Stimulated activated CD8-positive, alpha-beta memory T cell treated with anti-CD3 and anti-CD28 coated beads, Interleukin-7, amount 100 ng/mL, for 4 hours (primary cell): ENCODE measurements at regions not wholly inside any gene's neighbourhood (a gene's known extent, or its start where the extent isn't known, plus 50 kb on each side); places are given as distances from the start of the nearest gene placed in this dataset.

ENCODE experiments used
- DNase-seq, 2 donors: peaks; one replicate each; pipeline ENCODE4 v3.0.0-alpha.2; 2020; ENCODE audit warnings: low read depth in 2 of 2

DNA sequence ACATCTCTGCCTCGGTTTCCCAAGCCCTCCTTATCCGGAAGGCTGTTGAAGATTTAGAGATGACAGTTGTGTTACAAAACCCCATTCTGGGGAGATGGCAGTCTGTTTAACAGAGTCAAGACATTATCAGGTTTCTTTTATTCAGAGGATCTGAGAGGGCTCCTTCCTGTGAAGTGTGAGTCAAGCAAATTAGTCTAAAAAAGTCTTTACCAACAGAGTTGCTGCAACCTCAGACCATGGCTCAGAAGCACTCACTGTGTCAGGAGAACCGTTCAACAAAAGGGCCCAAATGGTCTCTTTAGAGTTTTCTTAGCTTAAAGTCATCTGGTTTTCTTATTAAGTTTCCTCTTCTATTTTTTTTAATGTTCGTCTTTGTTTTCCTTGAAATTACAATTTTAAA is 717.8 kb downstream of the EPM2A start:
- DNase-seq: no peak

DNA sequence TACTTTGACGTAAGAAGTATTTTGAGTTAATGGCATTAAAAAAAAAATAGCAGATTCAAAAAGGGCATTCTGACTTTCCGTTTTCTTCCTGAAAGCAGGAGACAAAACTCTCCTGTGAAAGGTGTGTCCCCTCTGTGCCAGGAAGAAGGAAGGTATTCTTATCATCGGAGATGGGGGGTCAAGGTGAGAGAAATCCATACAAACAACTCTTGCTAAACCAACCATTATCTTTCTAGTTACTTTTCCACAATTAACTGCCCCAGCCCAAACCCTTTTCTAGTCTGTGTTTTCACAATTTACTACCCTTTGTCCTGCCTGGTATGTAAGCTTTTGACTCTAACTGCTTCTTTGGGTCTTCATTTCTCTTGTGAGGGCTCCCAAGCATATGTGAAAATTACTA is 717.3 kb downstream of the EPM2A start:
- no peak for DNase-seq

DNA sequence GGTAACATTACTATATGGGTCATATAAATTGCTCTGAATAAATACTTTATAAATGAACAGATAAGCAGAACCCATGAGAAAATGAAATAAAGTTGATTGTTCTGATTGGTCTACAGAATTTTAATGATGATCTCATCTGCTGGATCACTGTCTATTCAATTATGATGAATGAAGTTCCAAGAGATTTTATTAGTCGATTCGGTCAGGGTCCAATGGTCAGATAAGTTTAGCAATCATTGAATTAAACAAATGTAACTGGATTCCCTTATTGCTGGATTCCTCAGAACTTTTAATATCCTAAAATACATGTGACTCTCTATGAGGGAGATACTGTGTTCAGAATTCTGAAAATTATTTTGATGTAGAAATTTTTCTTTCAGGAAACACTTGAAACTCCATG is 715.2 kb downstream of the EPM2A start:
- DNase-seq: no peak

DNA sequence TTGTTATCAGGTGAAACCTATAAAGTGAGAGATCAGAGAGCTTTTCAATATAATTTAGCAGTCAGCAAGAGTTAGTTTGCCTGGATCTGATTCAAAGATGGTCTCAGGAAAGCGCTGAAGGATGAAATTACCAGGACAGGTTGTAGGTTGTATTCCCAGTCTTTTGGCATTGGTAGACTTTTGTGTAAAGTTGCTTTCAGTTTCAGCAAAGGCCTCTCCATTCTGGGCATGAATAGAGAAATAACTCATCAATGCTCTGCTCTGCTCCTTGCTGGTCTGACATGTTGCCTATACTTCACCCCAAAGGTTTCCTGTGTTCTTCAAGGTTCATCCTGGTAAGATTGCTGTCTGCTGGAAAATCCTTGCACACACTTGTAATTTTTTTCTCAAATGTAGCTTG is 714.8 kb downstream of the EPM2A start:
- DNase-seq: no peak

DNA sequence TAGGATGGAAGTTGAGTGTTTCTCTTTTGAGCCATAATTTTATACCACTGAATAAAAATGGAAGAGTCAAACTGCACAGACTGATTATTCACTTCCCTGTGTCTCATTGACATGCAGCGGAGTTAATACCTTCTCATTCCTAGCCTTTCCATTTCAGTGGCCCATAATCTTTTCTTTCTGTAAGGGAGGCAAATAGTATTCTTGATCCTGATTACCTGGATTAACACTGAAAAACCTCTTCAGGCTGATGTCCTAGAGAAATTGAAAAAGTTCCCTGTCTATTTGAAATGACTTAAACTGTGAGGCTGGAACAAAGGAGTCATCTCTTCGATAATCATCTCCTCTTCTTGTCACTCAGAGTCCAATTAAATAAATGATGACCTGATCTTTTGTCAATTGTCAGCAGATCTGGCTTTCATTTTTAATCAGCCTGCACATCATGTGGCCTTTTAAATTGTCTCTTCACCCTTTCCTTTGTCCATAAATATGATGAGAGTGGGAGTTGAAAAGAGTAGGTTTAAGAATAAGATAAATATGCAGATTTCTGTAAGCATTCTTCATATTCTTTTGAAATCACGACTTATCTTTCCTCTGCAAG is 713.0 kb downstream of the EPM2A start:
- no peak for DNase-seq

DNA sequence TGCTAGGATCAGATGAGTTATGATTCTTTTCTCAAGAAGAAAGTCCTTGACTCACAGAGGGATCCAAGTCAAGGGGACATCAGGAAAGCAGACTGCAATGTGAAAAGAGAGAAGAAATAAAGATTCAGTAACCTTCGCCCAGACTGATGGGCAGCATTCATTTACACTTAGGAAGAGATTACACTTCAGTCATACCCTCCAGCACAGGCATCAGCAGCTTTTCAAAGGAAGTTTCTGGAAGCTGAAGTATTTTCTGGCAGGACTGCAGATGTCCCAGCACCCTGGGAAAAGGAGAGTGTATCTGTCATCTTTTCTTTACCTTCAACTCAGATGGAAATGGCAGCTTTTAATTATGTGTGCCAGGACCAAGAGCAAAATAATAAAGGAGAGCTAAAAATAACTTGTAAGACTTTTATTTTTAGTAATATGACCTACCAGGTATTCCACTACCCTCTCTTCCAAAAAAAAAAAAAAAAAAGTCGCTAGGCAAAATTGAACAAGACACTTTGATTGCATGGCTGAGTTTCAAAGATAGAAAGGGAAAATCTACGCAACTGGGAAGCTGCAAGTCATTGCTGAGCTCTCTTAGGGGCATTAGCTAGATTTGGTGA is 712.1 kb downstream of the EPM2A start:
- DNase-seq: no peak

DNA sequence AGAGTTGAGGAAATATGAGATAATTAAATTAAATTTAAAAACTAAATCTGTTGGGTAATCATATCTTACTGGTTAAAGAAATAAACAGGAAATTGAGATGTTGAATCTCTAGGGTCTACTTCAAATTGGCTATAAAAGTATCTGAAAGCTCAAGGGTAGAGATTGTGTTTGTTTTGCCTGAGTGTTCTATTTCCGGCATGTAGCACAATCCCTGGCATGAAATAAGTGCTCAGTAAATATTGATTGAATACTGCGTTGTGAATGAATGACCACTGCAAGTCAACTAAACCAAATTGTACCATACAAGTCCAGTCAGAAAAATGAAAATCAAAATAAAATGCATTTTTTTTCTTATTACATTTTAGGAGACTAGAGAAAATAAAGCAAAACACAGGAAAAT is 709.8 kb downstream of the EPM2A start:
- no peak for DNase-seq

DNA sequence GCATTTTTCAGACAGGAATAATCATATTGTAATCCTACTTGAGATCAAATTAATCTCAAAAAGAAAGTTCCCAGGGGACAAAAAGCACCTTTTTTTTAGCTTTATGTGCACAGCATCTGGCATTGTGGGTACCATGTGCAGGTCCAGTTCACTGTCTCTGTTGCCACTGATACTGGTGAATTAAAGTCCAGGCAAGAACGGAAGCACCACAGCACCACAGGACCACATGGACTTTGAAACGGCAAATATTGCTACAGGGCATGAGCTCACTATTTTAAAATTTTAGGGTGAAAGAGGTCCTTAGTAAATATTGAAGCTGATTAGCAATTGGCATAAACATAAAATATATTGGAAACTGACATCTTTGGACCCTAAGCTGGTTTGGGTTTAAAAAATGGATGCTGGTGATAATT is 709.0 kb downstream of the EPM2A start:
- no peak for DNase-seq

DNA sequence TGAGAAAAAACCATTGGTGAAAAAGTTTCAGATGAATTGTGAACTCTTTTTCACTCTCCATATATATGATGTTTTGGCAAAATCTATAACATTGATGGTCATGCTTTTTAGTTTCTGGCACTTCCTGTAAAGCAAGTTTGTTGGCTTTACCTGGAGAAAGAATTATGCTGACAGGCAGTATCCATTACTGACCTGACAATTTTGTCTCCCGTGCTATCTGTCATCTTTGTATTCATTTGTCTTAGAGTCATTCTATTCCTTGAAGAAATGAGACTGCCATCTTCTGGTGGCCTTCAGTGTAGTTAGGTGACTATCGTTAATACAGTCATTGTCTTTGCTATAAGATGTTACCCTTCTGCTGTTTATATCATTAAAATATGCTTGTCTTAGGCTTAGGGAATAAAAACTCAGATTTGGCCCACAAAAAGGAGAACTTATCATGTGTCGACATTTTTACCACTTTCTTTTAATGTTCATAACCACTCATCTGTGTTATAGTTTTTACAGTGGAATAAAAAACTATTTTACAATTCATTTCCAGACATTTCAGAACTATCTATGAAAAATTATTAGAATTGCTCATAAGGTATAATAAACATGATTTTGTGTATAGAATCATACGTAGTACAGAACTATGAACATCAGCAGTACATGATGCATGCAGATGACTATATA is 707.0 kb downstream of the EPM2A start:
- no peak for DNase-seq

DNA sequence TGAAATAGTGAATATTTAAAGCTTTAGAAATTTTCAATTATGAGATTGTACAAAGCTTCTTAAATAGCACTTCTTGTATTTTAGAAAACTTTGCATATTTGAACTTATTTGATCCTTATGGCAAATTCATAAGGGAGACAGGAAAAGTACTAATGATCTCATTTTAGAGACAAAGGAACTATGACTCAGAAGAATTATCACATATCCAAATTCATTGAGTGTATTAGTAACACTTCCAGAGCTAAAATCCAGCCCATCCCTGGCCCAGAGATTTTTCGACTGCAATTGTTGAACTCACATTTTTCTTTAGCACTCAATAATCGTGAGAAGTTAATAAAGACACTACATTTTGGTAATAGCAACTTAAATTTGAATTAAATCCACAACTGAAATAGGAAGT is 704.3 kb downstream of the EPM2A start:
- no peak for DNase-seq

DNA sequence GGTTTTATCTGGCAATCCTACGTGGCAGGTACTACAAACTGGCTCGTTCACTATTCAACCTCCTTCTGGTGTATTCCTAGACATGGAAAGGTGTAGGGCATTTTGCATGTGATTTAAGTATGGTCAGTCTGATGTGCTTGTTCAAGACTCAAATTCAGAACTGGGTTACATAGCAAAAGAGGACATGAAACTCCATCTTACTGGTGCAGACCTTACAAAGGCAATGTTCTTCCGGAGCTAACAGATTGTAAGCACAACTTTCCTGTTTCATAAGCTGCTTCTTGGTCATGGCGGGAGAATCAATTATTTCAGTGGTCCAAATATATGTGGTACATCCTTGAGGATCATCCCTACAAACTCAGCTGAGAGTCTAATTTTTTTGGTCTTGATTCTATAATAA is 703.4 kb downstream of the EPM2A start:
- no peak for DNase-seq

DNA sequence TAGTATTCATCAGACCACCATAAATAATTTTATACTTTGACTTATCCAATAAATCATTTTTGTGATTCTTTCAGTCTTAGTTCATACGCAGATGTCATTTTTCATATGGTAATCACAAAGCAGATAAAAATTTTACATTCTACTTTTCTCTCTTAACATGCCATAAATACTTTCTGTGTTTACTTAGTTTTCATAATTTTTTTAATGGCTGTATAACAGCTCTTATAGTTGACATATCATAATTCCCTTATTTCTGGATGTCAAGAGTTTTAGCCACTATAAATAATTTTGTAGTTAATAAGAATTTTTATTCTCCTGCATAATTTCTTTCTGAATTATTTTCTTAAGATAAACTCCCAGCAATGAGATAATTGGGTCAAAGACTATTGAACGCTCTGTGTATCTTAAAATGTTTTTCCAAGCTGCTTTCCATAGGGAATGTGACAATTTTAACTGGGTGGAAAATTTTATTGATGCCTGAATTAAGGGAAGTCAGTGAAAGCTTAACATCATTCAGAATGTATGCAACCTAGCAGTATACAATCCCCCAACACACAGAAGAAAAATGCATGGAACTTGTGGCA is 702.7 kb downstream of the EPM2A start:
- DNase-seq: no peak

DNA sequence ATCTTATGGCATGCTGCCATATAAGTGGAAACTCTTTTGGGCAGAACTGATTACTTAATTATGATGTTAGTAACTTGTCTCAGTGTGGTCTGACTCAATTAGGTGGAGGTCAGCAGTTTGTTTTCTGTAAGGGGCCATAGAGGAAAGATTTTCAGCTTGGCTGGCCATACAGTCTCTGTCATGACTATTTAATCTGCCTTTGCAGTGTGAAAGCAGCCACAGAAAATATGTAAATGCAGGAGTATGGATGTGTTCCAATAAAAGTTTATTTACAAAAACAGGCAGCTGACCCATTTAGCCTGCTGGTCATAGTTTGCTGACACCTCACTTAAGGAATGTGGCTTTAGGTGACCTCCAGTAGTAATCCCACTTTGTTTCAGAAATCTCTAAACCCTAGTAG is 700.7 kb downstream of the EPM2A start:
- DNase-seq: no peak

DNA sequence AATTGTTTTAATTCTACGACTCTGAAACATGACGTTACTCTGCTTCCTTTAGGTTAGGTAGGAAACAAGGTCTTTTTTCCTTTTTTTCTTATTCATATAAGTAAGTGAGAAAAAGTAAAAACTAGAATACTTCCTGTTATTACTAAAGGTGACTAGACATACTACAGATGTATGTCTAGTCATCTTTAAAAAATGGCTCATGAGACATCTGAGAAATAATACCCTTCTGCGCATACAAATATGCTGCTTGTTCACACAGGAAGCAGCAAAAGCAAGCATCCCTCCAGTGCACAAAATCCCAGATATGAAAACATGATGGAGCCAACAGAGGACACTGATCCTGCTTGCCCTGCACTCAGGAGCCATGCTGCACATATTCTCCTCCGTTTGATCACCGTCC is 699.1 kb downstream of the EPM2A start:
- DNase-seq: no peak

DNA sequence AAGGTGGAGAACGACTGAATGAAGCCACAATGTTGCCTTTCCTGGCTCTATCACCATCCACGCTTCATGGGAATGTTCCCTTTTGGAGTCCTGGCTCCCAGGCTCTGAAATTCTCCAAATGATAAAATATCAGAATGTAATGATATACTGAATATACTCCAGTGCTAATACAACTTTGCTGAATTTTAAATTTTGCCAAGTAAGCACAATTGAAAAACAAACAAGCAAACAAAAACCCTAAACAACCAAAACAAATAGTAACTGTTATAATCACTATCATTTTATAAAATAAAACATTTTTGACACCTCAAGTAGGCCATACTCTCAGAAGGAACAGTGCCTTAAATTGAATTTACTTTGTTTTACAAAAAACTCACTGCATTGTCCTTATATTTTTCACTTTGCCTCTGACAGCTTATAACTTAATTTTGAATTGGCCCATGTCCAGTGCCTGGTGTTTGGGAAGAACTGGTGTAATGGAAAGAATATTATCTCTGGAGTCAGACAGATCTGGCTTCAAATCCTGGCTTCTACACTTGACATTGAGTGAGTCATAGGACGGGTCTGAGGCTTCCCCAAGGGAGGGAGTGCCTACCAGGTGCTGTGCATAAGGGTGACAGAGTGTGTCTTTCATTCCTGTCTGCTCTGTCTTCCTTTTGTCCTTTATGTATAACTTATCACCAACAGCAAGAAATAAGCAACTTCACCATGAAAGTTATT is 698.3 kb downstream of the EPM2A start:
- DNase-seq: no peak

DNA sequence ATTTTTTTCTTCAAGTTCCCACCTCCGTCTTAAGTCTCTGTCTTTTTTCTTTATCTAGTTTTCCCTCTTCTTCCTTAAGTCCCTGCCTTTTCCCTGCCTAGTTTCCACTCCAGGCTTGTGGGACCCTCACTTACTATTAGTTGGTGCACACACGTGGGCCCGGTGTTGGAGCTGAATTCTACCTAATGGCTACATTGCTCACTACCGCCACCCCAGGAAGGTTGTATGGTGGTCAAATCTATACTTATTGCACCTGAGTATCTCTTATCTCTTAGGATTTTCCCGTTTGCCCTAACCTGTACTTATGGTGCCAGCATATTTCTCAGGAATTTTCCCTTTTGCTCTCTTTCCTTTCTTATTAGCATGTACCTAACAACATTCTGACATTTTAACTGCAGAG is 692.8 kb downstream of the EPM2A start:
- DNase-seq: no peak

DNA sequence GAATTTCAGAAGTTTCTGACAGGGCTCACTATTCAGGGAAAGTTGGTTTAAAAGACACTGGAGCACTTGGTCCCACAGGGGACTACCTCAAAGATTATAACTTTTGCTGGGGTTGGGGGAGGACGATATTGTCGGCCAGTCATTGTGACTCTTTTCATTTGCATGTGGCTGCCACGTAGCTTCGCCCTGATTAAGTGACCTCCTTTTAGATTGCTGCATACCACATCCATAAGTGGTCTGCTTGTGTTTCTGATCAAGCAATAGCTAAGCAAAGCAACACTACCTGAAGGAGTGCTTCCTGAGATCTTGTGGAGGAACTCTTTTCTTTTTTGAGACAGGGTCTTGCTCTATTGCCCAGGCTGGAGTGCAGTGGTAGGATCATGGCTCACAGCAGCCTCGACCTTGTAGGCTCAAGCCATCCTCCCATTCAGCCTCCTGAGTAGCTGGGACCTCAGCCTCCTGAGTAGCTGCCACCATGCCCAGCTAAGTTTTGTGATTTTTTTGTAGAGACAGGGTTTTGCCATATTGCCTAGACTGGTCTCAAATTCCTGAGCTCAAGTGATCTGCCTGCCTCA is 691.3 kb downstream of the EPM2A start:
- DNase-seq: no peak

DNA sequence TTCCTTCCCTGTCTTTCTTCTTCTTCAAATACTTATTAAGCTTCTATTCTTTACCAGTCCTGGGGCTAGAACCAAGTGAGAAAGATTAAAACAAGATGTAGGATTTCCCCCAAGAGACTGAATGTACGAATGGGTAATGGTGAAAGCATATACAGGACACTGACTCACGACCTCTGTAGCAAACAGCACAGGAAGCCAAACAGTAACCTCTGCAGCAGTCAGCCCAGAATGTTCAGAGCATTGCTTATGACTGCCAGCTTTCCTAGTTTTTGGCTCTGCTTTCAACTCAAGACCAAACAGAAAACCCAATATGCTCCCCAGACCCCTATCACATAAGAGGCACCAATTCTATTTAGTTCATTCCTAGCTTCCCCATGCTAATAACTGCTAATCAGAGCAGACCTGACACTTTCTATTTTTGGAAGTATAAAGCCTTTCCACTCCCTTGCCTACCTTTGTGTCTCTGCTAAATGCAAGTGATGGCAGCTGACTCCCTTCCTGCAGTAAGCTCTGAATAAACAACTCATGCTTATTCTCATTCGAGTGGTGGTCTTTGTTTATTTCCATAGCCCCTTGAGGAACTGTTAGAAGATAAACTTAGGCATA is 690.6 kb downstream of the EPM2A start:
- no peak for DNase-seq

DNA sequence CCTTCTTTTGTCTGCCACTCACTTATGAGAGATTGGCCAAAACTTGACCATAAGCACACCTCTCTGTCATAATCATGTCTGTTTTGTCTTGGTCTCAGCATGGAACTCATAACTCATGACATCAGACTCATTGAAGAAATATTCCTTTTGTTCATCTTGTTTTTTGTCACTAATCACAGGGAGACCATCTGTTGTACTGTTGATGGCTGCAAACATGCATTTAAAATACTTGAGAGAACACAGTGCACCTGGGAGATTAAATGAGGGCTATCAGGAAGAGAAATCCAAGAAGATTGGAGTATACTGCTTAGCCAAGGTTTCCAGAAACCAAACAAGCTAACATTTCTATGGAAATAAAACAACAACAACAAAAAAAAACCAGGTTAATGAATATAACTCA is 689.7 kb downstream of the EPM2A start:
- DNase-seq: no peak

DNA sequence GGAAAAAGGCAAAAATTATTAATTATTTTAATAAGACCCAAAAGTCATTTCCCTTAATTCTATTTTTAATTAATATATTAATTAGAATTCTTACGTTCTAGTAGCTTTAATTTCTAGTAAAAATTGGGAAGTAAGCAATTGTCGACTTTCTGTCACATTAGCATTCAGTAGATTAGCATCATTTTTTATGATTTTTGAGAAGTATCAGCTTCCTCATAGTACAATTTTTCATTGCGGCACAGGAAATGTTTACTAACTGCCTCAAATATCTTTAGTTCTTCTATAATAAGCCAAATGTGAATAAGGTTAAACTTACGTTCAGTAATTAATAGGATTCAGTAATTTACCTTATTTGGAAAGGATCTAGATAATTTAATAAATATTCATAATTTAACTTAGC is 687.4 kb downstream of the EPM2A start:
- DNase-seq: no peak

DNA sequence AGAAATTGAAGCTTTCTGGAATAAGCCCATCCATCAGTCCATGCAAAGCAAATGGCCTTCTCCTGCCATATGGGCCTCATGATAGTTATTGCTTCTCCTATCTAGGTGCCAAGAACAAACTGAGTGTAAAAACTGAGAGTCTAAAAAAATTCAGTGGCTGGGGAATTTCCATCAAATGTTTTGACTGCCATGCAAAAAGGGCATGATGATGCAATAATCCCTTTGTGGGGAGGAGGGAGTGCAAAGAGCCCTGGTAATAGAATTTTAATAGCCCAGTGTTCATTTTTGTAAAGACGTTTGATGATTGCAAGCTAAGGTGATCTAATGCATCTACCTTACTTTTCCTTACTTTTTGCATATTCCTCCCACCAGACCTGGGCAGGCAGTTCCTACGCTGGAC is 683.7 kb downstream of the EPM2A start:
- no peak for DNase-seq

DNA sequence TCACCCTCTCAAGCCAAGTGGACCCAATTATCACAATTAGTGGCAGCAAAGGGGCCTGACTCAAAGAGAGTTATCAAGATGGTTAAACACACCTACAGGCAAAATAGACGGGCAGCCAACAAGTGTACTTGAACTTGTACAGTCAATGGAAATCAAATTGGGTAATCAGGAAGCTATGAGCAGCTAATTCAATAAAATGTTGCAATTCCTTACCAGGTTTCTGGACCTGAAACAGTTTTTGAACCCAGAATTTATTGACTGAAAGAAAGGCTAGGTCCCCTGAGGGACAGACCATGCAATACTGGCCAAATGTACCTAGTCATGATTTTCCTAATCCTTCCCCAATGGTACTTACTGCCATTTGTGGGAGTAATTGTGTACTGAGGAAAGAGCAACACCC is 679.8 kb downstream of the EPM2A start:
- DNase-seq: no peak
